ENCODE measurements at regions not wholly inside any gene's neighbourhood (a gene's known extent, or its start where the extent isn't known, plus 50 kb on each side); places are given as distances from the start of the nearest gene placed in this dataset.

- Histone ChIP-seq H3K36me3 (ENCODE audit: insufficient read depth, low read length) (no peaks in the 10 kb centered on the region), H3K4me1 (ENCODE audit: insufficient read depth, low read length) (peaks cover 7% of the 10 kb centered on the region), H3K27me3 (ENCODE audit: control insufficient read depth in 1 of 2, insufficient read depth in 2 of 2, low read length in 2 of 2) (no peaks in the 10 kb centered on the region), H3K27ac (ENCODE audit: low read depth in 1 of 2, low read length in 2 of 2) (no peak overlapping the region), H3K9me3 (ENCODE audit: control insufficient read depth in 1 of 2, insufficient read depth in 1 of 2, low read length in 2 of 2) (peaks cover 0 to 4% of the 10 kb centered on the region in 2 experiments), H3K4me3 (ENCODE audit: low read length) (no peak overlapping the region)
- ATAC-seq (ENCODE audit: poor library complexity), result no peak
- H3K27me3 Mint-ChIP-seq, result peaks cover 7% of the 10 kb centered on the region
- peaks cover 11% of the 10 kb centered on the region for H3K4me1 Mint-ChIP-seq (ENCODE audit: low read depth)
- H3K9me3 Mint-ChIP-seq, result no peaks in the 10 kb centered on the region
- no peak for DNase-seq
- intact Hi-C loops (cut with DNase I, micrococcal nuclease), result no loop called here
- ChIA-PET POLR2A (no interaction called here), CTCF (no interaction called here)
- no peak overlapping the region for H3K4me3 Mint-ChIP-seq
- H3K27ac Mint-ChIP-seq, result no peak overlapping the region
- TF ChIP-seq, protein P1, sequence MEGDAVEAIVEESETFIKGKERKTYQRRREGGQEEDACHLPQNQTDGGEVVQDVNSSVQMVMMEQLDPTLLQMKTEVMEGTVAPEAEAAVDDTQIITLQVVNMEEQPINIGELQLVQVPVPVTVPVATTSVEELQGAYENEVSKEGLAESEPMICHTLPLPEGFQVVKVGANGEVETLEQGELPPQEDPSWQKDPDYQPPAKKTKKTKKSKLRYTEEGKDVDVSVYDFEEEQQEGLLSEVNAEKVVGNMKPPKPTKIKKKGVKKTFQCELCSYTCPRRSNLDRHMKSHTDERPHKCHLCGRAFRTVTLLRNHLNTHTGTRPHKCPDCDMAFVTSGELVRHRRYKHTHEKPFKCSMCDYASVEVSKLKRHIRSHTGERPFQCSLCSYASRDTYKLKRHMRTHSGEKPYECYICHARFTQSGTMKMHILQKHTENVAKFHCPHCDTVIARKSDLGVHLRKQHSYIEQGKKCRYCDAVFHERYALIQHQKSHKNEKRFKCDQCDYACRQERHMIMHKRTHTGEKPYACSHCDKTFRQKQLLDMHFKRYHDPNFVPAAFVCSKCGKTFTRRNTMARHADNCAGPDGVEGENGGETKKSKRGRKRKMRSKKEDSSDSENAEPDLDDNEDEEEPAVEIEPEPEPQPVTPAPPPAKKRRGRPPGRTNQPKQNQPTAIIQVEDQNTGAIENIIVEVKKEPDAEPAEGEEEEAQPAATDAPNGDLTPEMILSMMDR (IDR thresholded peaks at IDR 0.05), result no peak
- no peaks in the 10 kb centered on the region for H3K36me3 Mint-ChIP-seq (ENCODE audit: low read depth)
Observed at GRCh38 chr2:147368306-147368705, 476.5 kb upstream of the ACVR2A start.

- no peak for ATAC-seq (ENCODE audit: poor library complexity)
- H3K36me3 ChIP-seq (ENCODE audit: insufficient read depth, low read length), result no peaks in the 10 kb centered on the region
- Mint-ChIP-seq H3K4me3 (no peak overlapping the region), H3K27ac (no peak overlapping the region), H3K9me3 (no peaks in the 10 kb centered on the region), H3K27me3 (peaks cover 7% of the 10 kb centered on the region), H3K36me3 (ENCODE audit: low read depth) (no peaks in the 10 kb centered on the region), H3K4me1 (ENCODE audit: low read depth) (peaks cover 11% of the 10 kb centered on the region)
- H3K27ac ChIP-seq (ENCODE audit: low read depth in 1 of 2, low read length in 2 of 2), result no peak overlapping the region
- intact Hi-C loops (cut with DNase I, micrococcal nuclease), result no loop called here
- TF ChIP-seq, protein P1 (IDR thresholded peaks at IDR 0.05), result no peak
- no peaks in the 10 kb centered on the region for H3K27me3 ChIP-seq (ENCODE audit: control insufficient read depth in 1 of 2, insufficient read depth in 2 of 2, low read length in 2 of 2)
- peaks cover 7% of the 10 kb centered on the region for H3K4me1 ChIP-seq (ENCODE audit: insufficient read depth, low read length)
- peaks cover 0 to 4% of the 10 kb centered on the region in 2 experiments for H3K9me3 ChIP-seq (ENCODE audit: control insufficient read depth in 1 of 2, insufficient read depth in 1 of 2, low read length in 2 of 2)
- H3K4me3 ChIP-seq (ENCODE audit: low read length), result no peak overlapping the region
- CTCF ChIA-PET, result no interaction called here
- DNase-seq, result no peak
- POLR2A ChIA-PET, result no interaction called here
Observed at GRCh38 chr2:147366279-147366678, 478.6 kb upstream of the ACVR2A start.

DNA sequence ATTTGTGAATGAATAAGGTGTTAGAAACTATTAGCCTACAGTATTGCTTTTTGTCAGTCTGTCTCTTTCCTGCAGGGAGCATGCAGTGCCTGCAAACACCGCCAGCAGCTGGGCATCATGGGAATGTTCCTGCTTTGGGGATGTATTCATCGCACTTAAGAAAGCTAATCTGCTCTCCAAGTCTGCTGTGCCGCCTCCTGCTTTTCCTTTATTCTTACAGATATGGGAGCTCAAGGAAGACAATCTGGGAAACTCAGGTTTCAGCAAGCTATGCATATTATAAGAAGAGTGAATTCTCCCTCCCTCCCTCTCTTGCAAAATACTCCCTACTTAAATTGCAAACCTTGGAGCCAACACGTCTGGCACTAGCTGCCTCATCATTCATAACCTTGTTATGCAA is 479.2 kb upstream of the ACVR2A start:
- ChIA-PET CTCF (no interaction called here), POLR2A (no interaction called here)
- H3K4me1 Mint-ChIP-seq (ENCODE audit: low read depth), result peaks cover 11% of the 10 kb centered on the region
- Histone ChIP-seq H3K9me3 (ENCODE audit: control insufficient read depth in 1 of 2, insufficient read depth in 1 of 2, low read length in 2 of 2) (peaks cover 0 to 4% of the 10 kb centered on the region in 2 experiments), H3K4me3 (ENCODE audit: low read length) (no peak overlapping the region), H3K27me3 (ENCODE audit: control insufficient read depth in 1 of 2, insufficient read depth in 2 of 2, low read length in 2 of 2) (no peaks in the 10 kb centered on the region), H3K27ac (ENCODE audit: low read depth in 1 of 2, low read length in 2 of 2) (no peak overlapping the region), H3K36me3 (ENCODE audit: insufficient read depth, low read length) (no peaks in the 10 kb centered on the region), H3K4me1 (ENCODE audit: insufficient read depth, low read length) (peaks cover 7% of the 10 kb centered on the region)
- H3K36me3 Mint-ChIP-seq (ENCODE audit: low read depth), result no peaks in the 10 kb centered on the region
- TF ChIP-seq, protein P1 (IDR thresholded peaks at IDR 0.05), result no peak
- ATAC-seq (ENCODE audit: poor library complexity) (no peak), DNase-seq (no peak)
- intact Hi-C loops (cut with DNase I, micrococcal nuclease), result no loop called here
- H3K4me3 Mint-ChIP-seq, result no peak overlapping the region
- H3K27me3 Mint-ChIP-seq, result peaks cover 7% of the 10 kb centered on the region
- no peak overlapping the region for H3K27ac Mint-ChIP-seq
- no peaks in the 10 kb centered on the region for H3K9me3 Mint-ChIP-seq
